Epithelial cell of proximal tubule (primary cell): ENCODE measurements at regions not wholly inside any gene's neighbourhood (a gene's known extent, or its start where the extent isn't known, plus 50 kb on each side); places are given as distances from the start of the nearest gene placed in this dataset.

Experiments used
- DNase-seq: peaks from one replicate; pipeline ENCODE4 v3.0.0-alpha.2; 2011; ENCODE audit warnings: low read depth
- H3K4me3 ChIP-seq: 2 replicates; pipeline ENCODE4 v1.5.1; 2011; ENCODE audit warnings: low read depth, mild to moderate bottlenecking, low read length
- CTCF ChIP-seq: conservative IDR thresholded peaks from 2 replicates; pipeline ENCODE4 v1.5.1; 2012; ENCODE audit warnings: low read depth, mild to moderate bottlenecking, low read length

GRCh38 chr12:70176290-70176689 is 66.9 kb upstream of the CNOT2 start:
- H3K4me3 ChIP-seq: no peak overlapping the region
- TF ChIP-seq CTCF: no peak
- DNase-seq: no peak

GRCh38 chr12:70177631-70178030 is 65.6 kb upstream of the CNOT2 start:
- H3K4me3 ChIP-seq: no peak overlapping the region
- TF ChIP-seq CTCF: no peak
- no peak for DNase-seq

- no peak for TF ChIP-seq CTCF
- no peak for DNase-seq
- no peak overlapping the region for H3K4me3 ChIP-seq
These were observed 65.2 kb upstream of the CNOT2 start for GRCh38 chr12:70178038-70178437.

- no peak overlapping the region for H3K4me3 ChIP-seq
- TF ChIP-seq CTCF: no peak
- DNase-seq: no peak
These were observed 63.1 kb upstream of the CNOT2 start for GRCh38 chr12:70180130-70180529.

GRCh38 chr12:70185301-70185700 is 57.9 kb upstream of the CNOT2 start:
- no peak overlapping the region for H3K4me3 ChIP-seq
- TF ChIP-seq CTCF: no peak
- no peak for DNase-seq

GRCh38 chr12:70186436-70186835 is 56.8 kb upstream of the CNOT2 start:
- no peak for TF ChIP-seq CTCF
- H3K4me3 ChIP-seq: no peak overlapping the region
- no peak for DNase-seq

- no peak for DNase-seq
These were observed 52.8 kb upstream of the CNOT2 start for GRCh38 chr12:70190262-70191010.

More at GRCh38 chr12:70190262-70191010, 52.8 kb upstream of the CNOT2 start:
- TF ChIP-seq CTCF: no peak
- H3K4me3 ChIP-seq: no peak overlapping the region
